Pulmonary artery endothelial cell (primary cell): ENCODE measurements at regions not wholly inside any gene's neighbourhood (a gene's known extent, or its start where the extent isn't known, plus 50 kb on each side); places are given as distances from the start of the nearest gene placed in this dataset.
"Not testable (repeated sequence)": the region's sequence is repeated elsewhere in the genome, so short reads cannot be mapped to it uniquely, and the experiment has no call there.

Experiments used
- DNase-seq: peaks from one replicate; pipeline ENCODE4 v3.0.0-alpha.2; 2011; ENCODE audit warnings: low read depth, low spot score

- DNase-seq = no peak
Observed at GRCh38 chr20:39993742-39994141, 695.3 kb downstream of the MAFB start.

DNA sequence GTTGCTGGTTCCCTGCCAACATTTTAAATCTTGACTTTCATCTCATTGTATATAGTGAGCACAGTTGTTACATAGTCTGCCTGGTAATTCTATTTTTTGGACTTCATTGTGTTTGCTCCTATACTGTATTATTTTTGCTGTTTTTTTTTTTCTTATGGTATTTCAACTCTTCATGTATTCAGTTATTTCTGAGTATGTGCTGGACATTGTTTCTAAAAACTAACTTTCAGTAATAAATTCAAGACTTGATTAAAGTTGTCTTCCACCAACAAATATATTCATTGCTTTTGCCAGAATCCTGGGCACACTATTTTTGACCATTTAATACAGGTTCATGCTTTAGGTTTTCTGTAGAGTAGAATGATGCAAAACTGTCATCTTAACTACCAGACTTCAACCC, 698.3 kb downstream of the MAFB start:
- DNase-seq = no peak

- DNase-seq = no peak
Observed at GRCh38 chr20:39988991-39989390, 700.0 kb downstream of the MAFB start.

DNA sequence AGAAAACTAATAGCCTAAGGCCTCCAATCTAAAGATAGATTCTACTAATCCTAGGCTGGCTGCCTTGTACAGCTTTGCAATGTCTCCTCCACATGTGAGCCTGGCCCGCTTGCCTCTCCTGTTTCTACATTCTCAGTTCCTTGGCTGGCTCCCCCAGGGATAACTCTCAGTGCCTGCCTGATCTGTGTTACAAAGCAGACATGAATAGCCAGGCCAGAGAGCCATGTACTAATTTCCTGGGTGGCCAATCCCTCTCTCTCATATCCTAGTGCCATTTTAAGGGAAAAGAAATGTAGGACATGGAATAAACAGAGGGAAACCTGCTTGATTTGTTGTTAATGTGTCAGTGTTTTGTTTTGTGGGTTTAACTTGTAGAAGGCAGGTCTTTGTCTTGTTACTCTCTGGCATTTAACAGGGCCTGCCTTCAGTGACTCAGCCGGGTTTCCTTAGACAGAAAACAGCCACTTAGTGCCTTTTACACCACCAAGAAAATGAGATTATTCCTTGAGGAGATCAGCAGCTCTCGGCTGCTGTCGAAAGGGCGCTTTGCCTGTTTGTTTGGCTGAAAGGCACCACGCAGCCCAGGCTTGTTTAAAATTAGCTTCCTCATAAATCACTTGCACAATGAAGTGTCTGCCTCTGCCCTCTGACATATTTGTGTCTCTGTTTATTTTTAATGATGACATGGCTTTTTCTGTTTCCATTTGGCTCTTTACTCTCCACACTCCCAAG, 702.7 kb downstream of the MAFB start:
- no peak for DNase-seq

DNA sequence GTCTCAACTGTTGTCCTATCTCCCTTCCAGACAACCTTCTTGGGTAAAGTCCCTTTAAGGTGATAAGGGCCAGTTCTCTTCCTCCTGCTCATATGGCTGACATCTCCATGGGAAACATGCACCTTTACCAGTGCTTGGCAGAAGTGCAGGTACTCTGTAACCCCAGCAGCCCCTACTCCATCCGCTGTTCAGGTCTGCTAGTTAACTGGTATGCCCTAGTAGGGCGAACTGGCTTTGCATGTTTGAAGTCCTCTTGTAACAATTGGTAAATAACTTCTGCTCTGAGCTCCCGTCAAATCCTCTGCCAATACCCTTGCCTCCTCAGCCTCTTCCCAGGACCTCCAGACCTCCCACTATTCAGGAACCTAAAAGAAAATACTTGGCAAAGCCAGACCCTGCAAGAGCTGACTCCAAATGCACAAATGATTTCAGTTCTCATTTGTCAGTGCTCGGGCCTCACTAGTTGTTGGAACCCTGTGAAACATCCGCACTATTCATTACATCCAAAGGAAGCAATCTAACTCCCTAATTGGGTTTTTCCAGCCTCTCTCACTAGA, 703.7 kb downstream of the MAFB start:
- DNase-seq = no peak

- no peak for DNase-seq
Observed at GRCh38 chr20:39983655-39984054, 705.4 kb downstream of the MAFB start.

GRCh38 chr20:39983183-39983582, 705.9 kb downstream of the MAFB start:
- no peak for DNase-seq

- DNase-seq = no peak
Observed at GRCh38 chr20:39974966-39975501, 714.0 kb downstream of the MAFB start.

DNA sequence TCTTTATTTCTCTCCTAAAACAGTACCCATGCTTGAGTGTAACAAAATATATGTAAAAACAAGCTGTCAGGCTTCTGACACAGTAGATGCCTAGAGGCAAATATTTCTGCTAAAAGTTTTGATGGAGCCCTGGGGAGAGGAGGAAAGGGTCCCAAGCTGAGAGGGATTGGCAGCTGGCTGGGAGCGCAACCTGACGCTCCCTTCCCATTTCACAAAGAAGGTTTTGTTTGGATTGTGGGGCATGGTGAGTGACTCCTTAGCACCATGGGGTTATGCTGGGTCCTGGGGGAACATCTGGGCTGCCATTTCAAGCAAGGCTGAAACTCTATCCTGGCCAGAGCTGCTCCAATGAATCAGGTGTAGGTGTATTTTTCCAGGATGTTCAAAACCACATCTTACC, 720.5 kb downstream of the MAFB start:
- DNase-seq = no peak

GRCh38 chr20:39967806-39968205, 721.2 kb downstream of the MAFB start:
- no peak for DNase-seq

DNA sequence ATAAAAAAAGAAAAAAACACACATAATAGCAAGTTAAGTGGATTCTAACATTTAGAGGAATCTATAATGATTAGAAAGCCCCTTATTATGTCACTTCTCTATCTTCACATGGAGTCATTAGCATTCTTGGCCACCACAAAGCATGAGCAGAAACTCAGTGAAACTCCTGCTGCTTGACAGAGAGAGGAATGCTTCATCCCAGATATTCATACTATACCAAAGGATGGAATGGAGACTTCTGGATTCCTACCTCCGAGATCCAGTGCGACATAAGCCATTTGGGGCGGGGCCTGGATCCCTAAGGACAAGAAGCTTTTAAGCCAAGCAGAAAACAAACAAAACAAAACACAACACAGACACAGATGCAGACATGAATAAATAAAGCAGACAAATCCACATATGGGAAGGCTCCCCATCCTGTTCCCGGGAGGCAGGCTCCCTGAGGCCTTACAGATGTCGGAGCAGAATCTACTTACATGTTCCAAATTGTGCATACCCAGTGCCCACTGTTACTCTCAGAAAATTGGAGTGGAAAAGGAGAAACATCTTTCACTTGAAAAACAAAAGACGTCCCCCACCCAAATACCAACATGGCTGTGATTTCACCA, 727.3 kb downstream of the MAFB start:
- no peak for DNase-seq

DNA sequence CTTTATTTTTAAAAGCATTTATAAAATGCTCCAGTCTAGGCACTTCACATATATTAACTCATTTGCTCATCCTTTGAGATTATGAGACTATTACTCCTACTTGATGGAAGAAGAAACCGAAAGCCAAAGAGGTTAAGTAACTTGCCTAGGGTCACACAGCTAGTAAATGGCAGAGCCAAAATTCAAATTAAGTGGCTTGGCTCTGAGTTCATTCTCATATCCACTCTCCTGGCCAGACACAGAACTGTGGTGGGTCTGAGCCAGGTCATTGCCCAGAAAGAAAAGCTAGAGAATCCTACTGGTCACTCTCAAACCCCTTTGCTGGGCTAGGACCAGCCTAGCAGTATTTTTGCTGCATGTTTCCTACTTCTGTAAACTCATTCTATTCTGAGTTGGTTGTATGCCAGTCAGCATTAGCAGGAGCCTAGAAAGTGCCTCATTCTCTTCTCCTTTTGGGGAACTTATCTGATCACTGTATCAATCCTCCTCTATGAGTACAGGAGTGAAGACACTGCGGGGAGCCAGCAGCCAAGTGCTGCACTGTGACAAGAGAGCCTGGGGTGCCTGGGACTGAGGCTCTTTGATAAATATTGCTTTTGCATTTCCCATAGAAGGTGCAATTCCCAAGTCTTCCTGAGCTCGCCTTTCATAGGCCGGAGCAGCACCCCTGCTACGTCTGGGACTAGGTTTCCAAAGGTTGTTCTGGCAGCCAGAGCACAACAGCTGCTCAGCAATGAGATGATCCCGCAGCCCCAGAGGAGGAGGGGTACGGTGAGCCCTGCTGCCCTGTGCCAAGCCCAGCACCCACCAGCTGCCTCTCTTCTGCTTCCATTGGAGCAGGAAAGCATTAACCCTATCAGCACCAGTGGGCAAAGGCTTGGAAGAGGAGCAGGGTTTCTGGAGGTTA, 728.3 kb downstream of the MAFB start:
- no peak for DNase-seq

DNA sequence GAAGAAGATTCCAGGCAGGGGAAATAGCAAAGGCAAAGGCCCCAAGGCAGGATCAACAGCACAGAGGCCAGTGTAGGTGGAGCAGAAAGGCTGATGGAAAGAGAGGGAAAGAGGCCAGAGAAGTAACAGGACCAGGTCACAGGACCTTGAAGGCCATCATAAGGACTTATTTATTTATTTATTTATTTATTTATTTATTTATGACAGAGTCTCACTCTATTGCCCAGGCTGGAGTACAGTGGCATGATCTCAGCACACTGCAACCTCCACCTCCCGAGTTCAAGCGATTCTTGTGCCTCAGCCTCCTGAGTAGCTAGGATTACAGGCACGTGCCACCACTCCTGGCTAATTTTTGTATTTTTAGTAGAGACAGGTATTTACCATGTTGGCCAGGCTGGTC, 731.1 kb downstream of the MAFB start:
- DNase-seq = not testable (repeated sequence)

- no peak for DNase-seq
Observed at GRCh38 chr20:39954621-39955020, 734.4 kb downstream of the MAFB start.

DNA sequence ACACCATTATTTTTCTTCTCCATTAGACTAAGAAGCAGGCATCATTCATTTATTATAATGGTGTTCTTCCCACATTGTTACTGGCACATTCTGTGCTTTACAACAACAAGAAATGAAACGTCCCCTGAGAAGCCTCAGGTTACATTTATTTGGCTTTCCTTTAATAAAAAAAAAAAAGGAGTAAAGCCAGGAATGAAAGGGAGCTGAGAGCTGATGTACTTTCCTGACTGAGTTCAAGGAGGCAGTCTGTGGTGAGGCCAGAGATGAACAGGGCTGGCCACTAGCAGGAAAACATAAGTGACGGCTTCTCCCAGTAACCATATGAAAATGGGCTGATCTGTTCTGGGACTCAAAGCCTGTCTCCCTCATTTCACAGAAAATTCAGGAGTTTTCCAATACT, 742.1 kb downstream of the MAFB start:
- DNase-seq = no peak

DNA sequence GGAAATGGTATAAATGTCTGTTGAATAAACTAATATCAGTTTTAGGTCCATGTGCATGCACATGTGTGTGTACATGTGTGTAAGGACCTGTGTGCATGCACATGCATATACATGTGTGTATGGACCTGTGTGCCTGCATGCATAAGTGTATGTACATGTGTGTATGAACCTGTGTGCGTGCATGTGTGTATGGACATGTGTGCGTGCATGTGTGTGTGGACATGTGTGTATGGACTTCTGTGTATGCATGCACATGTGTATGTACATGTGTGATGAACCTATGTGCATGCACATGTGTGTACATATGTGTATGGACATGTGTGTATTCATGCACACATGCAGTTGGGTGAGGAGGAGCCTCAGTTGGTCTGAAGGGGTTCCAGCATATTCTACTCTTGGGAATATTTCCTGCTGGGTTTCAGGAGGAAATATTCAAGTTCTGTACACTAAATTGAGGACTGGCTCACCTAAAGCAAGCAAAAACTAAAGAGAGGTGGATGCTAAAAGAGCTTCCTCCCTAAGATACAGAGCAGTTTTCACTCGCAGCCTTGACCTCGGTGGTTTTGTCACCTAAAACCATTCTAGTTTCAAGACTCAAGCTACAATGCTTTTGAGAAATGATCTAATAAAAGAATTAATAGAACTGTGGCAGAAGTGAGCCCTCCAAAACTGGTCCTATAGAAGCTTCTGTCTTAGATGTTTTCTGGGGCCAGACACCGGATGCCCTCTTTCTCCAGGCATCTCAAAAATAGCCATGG, 742.8 kb downstream of the MAFB start:
- no peak for DNase-seq

DNA sequence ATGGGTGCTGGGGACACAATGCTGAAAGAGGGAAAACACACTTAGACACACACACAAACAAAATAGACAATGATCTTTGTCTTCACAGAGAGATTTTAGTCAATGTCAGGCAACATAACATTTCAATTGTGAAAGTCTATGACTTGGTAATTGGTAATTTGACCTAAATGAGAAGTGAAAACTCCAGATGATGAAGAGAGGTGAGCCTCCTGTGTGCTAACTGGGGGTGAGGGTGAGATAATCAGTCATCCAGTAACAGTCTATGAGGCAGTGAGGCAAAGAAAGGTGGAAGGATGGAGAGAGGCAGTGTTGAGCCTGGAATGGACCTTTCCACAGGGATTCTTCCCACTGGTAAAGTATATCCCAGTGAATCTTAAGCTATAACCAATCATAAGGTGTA, 744.2 kb downstream of the MAFB start:
- DNase-seq = no peak

GRCh38 chr20:39943336-39943735, 745.7 kb downstream of the MAFB start:
- DNase-seq = no peak

DNA sequence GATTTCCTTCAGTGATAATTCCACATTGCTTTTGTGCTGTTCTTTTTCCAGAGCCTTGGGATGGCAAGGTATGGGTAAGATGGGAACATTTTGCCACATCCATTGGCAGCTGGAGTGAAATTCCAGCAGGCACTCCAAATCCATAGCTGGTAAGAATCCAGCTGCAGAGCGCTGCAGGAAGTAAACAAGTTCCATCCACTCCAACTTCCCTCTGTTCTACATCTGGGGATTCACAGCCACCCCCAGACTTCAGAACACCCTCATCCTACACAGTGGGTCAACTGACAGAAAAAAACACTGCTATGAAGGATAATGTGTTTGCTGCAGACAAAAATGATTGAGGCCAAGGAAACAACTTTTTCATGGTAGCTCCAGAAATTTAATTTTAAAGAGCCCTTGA, 747.8 kb downstream of the MAFB start:
- no peak for DNase-seq

- no peak for DNase-seq
Observed at GRCh38 chr20:39939241-39939865, 749.7 kb downstream of the MAFB start.

DNA sequence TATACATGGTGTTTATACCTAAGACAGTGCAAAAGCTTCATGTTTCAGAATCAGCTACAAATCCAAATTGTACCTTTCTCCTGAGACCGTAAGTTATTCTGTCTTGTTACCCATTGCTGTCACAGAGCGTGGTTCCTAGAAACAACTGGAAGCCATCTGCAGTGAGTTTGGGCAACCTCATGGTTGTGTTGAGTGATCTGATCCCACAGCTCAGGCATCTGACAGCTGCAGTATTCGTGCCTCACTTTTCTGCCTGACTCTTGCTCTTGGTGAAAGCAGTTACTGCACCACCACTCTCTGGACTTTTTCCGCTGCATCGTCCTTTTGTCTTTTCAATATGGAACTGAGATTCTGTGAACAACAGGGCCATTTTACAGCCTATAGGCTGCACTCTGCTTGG, 752.6 kb downstream of the MAFB start:
- DNase-seq = no peak
